SH-SY5Y (cell line): ENCODE measurements at regions not wholly inside any gene's neighbourhood (a gene's known extent, or its start where the extent isn't known, plus 50 kb on each side); places are given as distances from the start of the nearest gene placed in this dataset.

ENCODE experiments used
- GATA2 ChIP-seq: IDR thresholded peaks from 2 replicates; pipeline ENCODE4 v1.6.1; 2011; ENCODE audit warnings: mild to moderate bottlenecking, low read depth, low read length
- GATA3 ChIP-seq: IDR thresholded peaks from 2 replicates; pipeline ENCODE4 v1.6.1; 2011; ENCODE audit warnings: low read depth, mild to moderate bottlenecking, low read length, moderate library complexity

GRCh38 chr4:151610229-151610628 lies 150.6 kb downstream of the GATB start:
- no peak for TF ChIP-seq GATA2
- no peak for TF ChIP-seq GATA3
